GM23338 (cell line): ENCODE measurements at regions not wholly inside any gene's neighbourhood (a gene's known extent, or its start where the extent isn't known, plus 50 kb on each side); places are given as distances from the start of the nearest gene placed in this dataset.

Experiments
- ATAC-seq: fragments of 200-7000 bp; cut with Tn5 transposase; 3 replicates; pipeline ENCODE4 v1.9.1; 2020
- DNase-seq: peaks from one replicate; pipeline ENCODE4 v3.0.0-alpha.2; 2015; ENCODE audit warnings: low spot score
- H2AFZ ChIP-seq: fragments of 200-600 bp; sonication (generic); 2 replicates; pipeline ENCODE4 v1.8.0; 2016; ENCODE audit warnings: antibody characterized with exemption, mild to moderate bottlenecking, moderate library complexity
- H3F3A ChIP-seq: fragments of 200-600 bp; sonication (generic); replicated peaks from 2 replicates; pipeline ENCODE4 v1.8.0; 2017; ENCODE audit warnings: antibody characterized with exemption, mixed run types, low read depth
- H3K27ac ChIP-seq: fragments of 200-600 bp; sonication (generic); 2 replicates; pipeline ENCODE4 v1.6.1; 2016; ENCODE audit warnings: low read depth
- H3K27me3 ChIP-seq: fragments of 200-600 bp; sonication (generic); 2 replicates; pipeline ENCODE4 v1.8.0; 2016; ENCODE audit warnings: mild to moderate bottlenecking, mixed run types, moderate library complexity; ENCODE audit not compliant: insufficient read depth
- H3K36me3 ChIP-seq: fragments of 200-600 bp; sonication (generic); 2 replicates; pipeline ENCODE4 v1.8.0; 2016; ENCODE audit warnings: mild to moderate bottlenecking; ENCODE audit not compliant: insufficient read depth
- H3K4me1 ChIP-seq: fragments of 200-600 bp; sonication (generic); 2 replicates; pipeline ENCODE4 v1.8.0; 2016; ENCODE audit warnings: mild to moderate bottlenecking, moderate library complexity; ENCODE audit not compliant: insufficient read depth
- H3K4me2 ChIP-seq: fragments of 200-600 bp; sonication (generic); 2 replicates; pipeline ENCODE4 v1.7.1; 2017; ENCODE audit warnings: mixed run types
- H3K4me3 ChIP-seq: fragments of 200-600 bp; sonication (generic); 2 replicates; pipeline ENCODE4 v1.6.1; 2016; ENCODE audit warnings: mixed run types
- H3K79me2 ChIP-seq: fragments of 200-600 bp; sonication (generic); replicated peaks from 2 replicates; pipeline ENCODE4 v1.8.0; 2017; ENCODE audit warnings: mild to moderate bottlenecking; ENCODE audit not compliant: insufficient read depth
- H3K9me2 ChIP-seq: fragments of 200-600 bp; sonication (generic); 2 replicates; pipeline ENCODE4 v1.8.0; 2017; ENCODE audit not compliant: insufficient read depth
- H4K20me1 ChIP-seq: fragments of 200-600 bp; sonication (generic); replicated peaks from 2 replicates; pipeline ENCODE4 v1.8.0; 2017; ENCODE audit warnings: mild to moderate bottlenecking; ENCODE audit not compliant: insufficient read depth
- H3K27ac Mint-ChIP-seq: 2 replicates; pipeline ENCODE4 v1.8.0; 2020; ENCODE audit warnings: inconsistent platforms, mild to moderate bottlenecking, moderate library complexity, mixed read lengths
- H3K27me3 Mint-ChIP-seq: 3 replicates; pipeline ENCODE4 v1.8.0; 2022; ENCODE audit warnings: low read depth, mild to moderate bottlenecking, moderate library complexity, mixed read lengths, inconsistent platforms; ENCODE audit not compliant: insufficient read depth, poor library complexity
- H3K36me3 Mint-ChIP-seq: 3 replicates; pipeline ENCODE4 v1.8.0; 2021; ENCODE audit warnings: low read depth, mild to moderate bottlenecking, inconsistent platforms, moderate library complexity, mixed read lengths
- H3K4me1 Mint-ChIP-seq: 3 replicates; pipeline ENCODE4 v1.8.0; 2020; ENCODE audit warnings: mild to moderate bottlenecking, inconsistent platforms, mixed read lengths
- H3K4me3 Mint-ChIP-seq: 3 replicates; pipeline ENCODE4 v1.8.0; 2021; ENCODE audit warnings: moderate library complexity, mild to moderate bottlenecking, inconsistent platforms, mixed read lengths
- H3K9me3 Mint-ChIP-seq: 3 replicates; pipeline ENCODE4 v1.8.0; 2020; ENCODE audit warnings: moderate library complexity, mild to moderate bottlenecking, inconsistent platforms, mixed read lengths
- CREB1 ChIP-seq: fragments of 250-450 bp; sonication (Bioruptor Pico); IDR thresholded peaks from 2 replicates; pipeline ENCODE4 v1.5.0; 2020; ENCODE audit warnings: low read depth, mild to moderate bottlenecking, moderate library complexity
- JUNB ChIP-seq: IDR thresholded peaks from one replicate; pipeline ENCODE4 v1.6.1; 2016; ENCODE audit warnings: antibody characterized with exemption; ENCODE audit not compliant: unreplicated experiment
- NANOG ChIP-seq: IDR thresholded peaks from 2 replicates; pipeline ENCODE4 v1.6.1; 2016; ENCODE audit warnings: antibody characterized with exemption, borderline replicate concordance
- POLR2AphosphoS5 ChIP-seq: IDR thresholded peaks from 2 replicates; pipeline ENCODE4 v1.6.1; 2016; ENCODE audit warnings: antibody characterized with exemption, low read depth
- STAT1 ChIP-seq: IDR thresholded peaks from one replicate; pipeline ENCODE4 v1.6.1; 2016; ENCODE audit warnings: antibody characterized with exemption; ENCODE audit not compliant: unreplicated experiment
- ZNF114 ChIP-seq: fragments of 250-450 bp; sonication (Bioruptor Pico); IDR thresholded peaks from 2 replicates; pipeline ENCODE4 v1.5.0; 2020; ENCODE audit warnings: mild to moderate bottlenecking, moderate library complexity
- ZNF331 ChIP-seq: fragments of 250-450 bp; sonication (Bioruptor Pico); IDR thresholded peaks from 2 replicates; pipeline ENCODE4 v1.5.0; 2020; ENCODE audit warnings: low read depth, mild to moderate bottlenecking, moderate library complexity
- ZNF462 ChIP-seq: fragments of 250-450 bp; sonication (Bioruptor Pico); IDR thresholded peaks from 2 replicates; pipeline ENCODE4 v1.5.0; 2020; ENCODE audit warnings: mild to moderate bottlenecking, moderate library complexity
- TF ChIP-seq, protein P1 (sequence below), 2 experiments: fragments of 200-600 bp in 1 of 2; sonication (generic) in 1 of 2; conservative IDR thresholded peaks; 2 replicates each; pipeline versions ENCODE4 v1.5.1 to v1.6.1; 2016 to 2017; ENCODE audit warnings: antibody characterized with exemption in 2 of 2, low read depth in 2 of 2, mild to moderate bottlenecking in 2 of 2, moderate library complexity in 1 of 2
- TF ChIP-seq, protein P2 (sequence below): IDR thresholded peaks from 2 replicates; pipeline ENCODE4 v1.6.1; 2016; ENCODE audit warnings: antibody characterized with exemption

DNA sequence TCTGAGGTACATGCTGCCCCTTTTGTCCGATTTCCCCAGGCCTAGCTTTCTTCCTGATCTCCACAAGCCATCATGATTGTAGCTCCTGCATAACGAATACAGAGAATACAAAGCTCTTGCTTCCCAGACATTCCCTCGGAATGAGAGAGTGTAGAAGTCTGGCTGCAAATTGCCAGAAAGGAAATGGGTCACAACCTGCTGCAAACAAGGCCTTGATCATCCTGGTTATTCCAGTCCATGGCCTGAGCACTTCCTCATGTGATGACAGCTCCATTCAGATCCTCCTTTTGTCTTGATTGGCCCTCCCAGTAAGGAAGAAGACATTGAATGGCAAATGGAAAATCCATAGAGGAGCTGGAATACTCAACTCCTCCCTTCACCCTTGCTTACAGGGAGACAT lies 136.0 kb upstream of the ADRA1B start:
- H4K20me1 ChIP-seq, result no peaks in the 10 kb centered on the region
- no peaks in the 10 kb centered on the region for H3F3A ChIP-seq
- no peaks in the 10 kb centered on the region for H3K27me3 ChIP-seq
- no peak for ATAC-seq
- Mint-ChIP-seq H3K9me3 (no peaks in the 10 kb centered on the region), H3K4me1 (peaks cover 15% of the 10 kb centered on the region), H3K27ac (no peak overlapping the region), H3K4me3 (no peak overlapping the region), H3K27me3 (peaks cover 2% of the 10 kb centered on the region), H3K36me3 (no peaks in the 10 kb centered on the region)
- peaks cover 3% of the 10 kb centered on the region; the same call in 1 of the 2 replicates for H3K9me2 ChIP-seq
- peaks cover 8% of the 10 kb centered on the region for H3K4me1 ChIP-seq
- H3K27ac ChIP-seq, result no peak overlapping the region
- H2AFZ ChIP-seq, result no peak overlapping the region
- H3K4me3 ChIP-seq, result no peak overlapping the region
- H3K36me3 ChIP-seq, result no peaks in the 10 kb centered on the region
- no peak for TF ChIP-seq NANOG
- no peak for TF ChIP-seq POLR2AphosphoS5
- TF ChIP-seq, protein P1, sequence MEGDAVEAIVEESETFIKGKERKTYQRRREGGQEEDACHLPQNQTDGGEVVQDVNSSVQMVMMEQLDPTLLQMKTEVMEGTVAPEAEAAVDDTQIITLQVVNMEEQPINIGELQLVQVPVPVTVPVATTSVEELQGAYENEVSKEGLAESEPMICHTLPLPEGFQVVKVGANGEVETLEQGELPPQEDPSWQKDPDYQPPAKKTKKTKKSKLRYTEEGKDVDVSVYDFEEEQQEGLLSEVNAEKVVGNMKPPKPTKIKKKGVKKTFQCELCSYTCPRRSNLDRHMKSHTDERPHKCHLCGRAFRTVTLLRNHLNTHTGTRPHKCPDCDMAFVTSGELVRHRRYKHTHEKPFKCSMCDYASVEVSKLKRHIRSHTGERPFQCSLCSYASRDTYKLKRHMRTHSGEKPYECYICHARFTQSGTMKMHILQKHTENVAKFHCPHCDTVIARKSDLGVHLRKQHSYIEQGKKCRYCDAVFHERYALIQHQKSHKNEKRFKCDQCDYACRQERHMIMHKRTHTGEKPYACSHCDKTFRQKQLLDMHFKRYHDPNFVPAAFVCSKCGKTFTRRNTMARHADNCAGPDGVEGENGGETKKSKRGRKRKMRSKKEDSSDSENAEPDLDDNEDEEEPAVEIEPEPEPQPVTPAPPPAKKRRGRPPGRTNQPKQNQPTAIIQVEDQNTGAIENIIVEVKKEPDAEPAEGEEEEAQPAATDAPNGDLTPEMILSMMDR (conservative IDR thresholded peaks at IDR 0.05; ENCODE audit: low read depth in 2 of 2), result no peak
- TF ChIP-seq JUNB, result no peak
- TF ChIP-seq STAT1, result no peak
- H3K4me2 ChIP-seq, result no peak overlapping the region
- H3K79me2 ChIP-seq, result no peaks in the 10 kb centered on the region
- DNase-seq, result no peak

GRCh38 chr5:159781626-159782157 lies 134.6 kb upstream of the ADRA1B start:
- Mint-ChIP-seq H3K4me1 (peaks cover 13% of the 10 kb centered on the region; the same call in 2 of the 3 replicates), H3K4me3 (no peak overlapping the region), H3K9me3 (no peaks in the 10 kb centered on the region), H3K27me3 (peaks cover 2% of the 10 kb centered on the region), H3K36me3 (no peaks in the 10 kb centered on the region), H3K27ac (no peak overlapping the region)
- Histone ChIP-seq H2AFZ (no peak overlapping the region), H3K9me2 (no peaks in the 10 kb centered on the region), H3K4me1 (peaks cover 8% of the 10 kb centered on the region; the same call in 1 of the 2 replicates), H3K36me3 (no peaks in the 10 kb centered on the region), H3K27me3 (no peaks in the 10 kb centered on the region), H3F3A (no peaks in the 10 kb centered on the region), H3K4me2 (no peak overlapping the region), H3K27ac (no peak overlapping the region), H3K4me3 (no peak overlapping the region), H3K79me2 (no peaks in the 10 kb centered on the region), H4K20me1 (no peaks in the 10 kb centered on the region)
- no peak for ATAC-seq
- no peak for DNase-seq
- no peak for TF ChIP-seq ZNF114 (CRISPR knock-in tag)
- TF ChIP-seq POLR2AphosphoS5, result no peak
- TF ChIP-seq, protein P2, sequence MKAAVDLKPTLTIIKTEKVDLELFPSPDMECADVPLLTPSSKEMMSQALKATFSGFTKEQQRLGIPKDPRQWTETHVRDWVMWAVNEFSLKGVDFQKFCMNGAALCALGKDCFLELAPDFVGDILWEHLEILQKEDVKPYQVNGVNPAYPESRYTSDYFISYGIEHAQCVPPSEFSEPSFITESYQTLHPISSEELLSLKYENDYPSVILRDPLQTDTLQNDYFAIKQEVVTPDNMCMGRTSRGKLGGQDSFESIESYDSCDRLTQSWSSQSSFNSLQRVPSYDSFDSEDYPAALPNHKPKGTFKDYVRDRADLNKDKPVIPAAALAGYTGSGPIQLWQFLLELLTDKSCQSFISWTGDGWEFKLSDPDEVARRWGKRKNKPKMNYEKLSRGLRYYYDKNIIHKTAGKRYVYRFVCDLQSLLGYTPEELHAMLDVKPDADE, result no peak
- TF ChIP-seq ZNF331 (CRISPR knock-in tag), result no peak
- TF ChIP-seq NANOG, result no peak
- TF ChIP-seq ZNF462, result no peak
- TF ChIP-seq CREB1 (CRISPR knock-in tag), result no peak
